Upper lobe of right lung (tissue), 1 donor: ENCODE measurements at regions not wholly inside any gene's neighbourhood (a gene's known extent, or its start where the extent isn't known, plus 50 kb on each side); places are given as distances from the start of the nearest gene placed in this dataset.

Experiments used
- ATAC-seq: fragments of 200-7000 bp; cut with Tn5 transposase; one replicate; pipeline ENCODE4 v1.9.1; 2020; ENCODE audit warnings: mild to moderate bottlenecking, moderate library complexity
- DNase-seq: peaks from one replicate; pipeline ENCODE4 v3.0.0-alpha.2; 2020
- H3K27ac ChIP-seq: fragments of 200-600 bp; one replicate; pipeline ENCODE4 v1.8.0; 2022
- H3K27me3 ChIP-seq: fragments of 200-600 bp; one replicate; pipeline ENCODE4 v1.8.0; 2022; ENCODE audit warnings: mild to moderate bottlenecking
- H3K36me3 ChIP-seq: fragments of 200-600 bp; one replicate; pipeline ENCODE4 v1.8.0; 2022
- H3K4me1 ChIP-seq: fragments of 200-600 bp; one replicate; pipeline ENCODE4 v1.8.0; 2022
- H3K4me3 ChIP-seq: fragments of 200-600 bp; one replicate; pipeline ENCODE4 v1.8.0; 2022; ENCODE audit warnings: mild to moderate bottlenecking
- H3K9me3 ChIP-seq: fragments of 200-600 bp; one replicate; pipeline ENCODE4 v1.8.0; 2022
- intact Hi-C: fragments of 100-400 bp; cut with DNase I; formaldehyde crosslinking; loops from one replicate; pipeline ENCODE4 v1.11.0; 2022
- TF ChIP-seq, protein P1 (sequence below): fragments of 200-600 bp; IDR thresholded peaks from one replicate; pipeline ENCODE4 v1.8.0; 2022; ENCODE audit warnings: antibody characterized with exemption
- donor health status: DM: no; HTN: yes; CAD: no; lungs with severe emphysema.

DNA sequence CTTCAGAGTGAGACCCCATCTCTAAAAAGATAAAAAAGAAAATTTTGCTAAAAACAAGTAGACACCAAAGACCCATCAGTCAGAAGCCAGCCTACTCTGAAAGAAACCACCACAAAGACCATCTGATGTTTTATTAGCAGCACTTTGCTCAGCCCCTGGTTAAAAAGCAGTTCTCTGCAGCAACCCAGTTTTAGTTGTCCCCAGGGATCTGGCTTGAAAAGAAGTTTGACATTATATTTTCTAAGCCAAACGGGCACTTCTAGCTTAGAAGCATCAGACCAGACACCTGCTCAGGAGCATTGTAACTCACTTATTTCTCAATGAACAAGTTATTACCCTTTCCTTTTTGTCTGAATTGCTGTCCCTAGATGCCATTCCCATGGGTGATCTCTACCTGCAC lies 164.2 kb upstream of the ETAA1 start:
- Histone ChIP-seq H3K27me3 (no peaks in the 10 kb centered on the region), H3K4me1 (no peaks in the 10 kb centered on the region), H3K4me3 (no peak overlapping the region), H3K36me3 (no peaks in the 10 kb centered on the region), H3K9me3 (no peaks in the 10 kb centered on the region), H3K27ac (no peak overlapping the region)
- DNase-seq (no peak), ATAC-seq (no peak)
- TF ChIP-seq, protein P1, sequence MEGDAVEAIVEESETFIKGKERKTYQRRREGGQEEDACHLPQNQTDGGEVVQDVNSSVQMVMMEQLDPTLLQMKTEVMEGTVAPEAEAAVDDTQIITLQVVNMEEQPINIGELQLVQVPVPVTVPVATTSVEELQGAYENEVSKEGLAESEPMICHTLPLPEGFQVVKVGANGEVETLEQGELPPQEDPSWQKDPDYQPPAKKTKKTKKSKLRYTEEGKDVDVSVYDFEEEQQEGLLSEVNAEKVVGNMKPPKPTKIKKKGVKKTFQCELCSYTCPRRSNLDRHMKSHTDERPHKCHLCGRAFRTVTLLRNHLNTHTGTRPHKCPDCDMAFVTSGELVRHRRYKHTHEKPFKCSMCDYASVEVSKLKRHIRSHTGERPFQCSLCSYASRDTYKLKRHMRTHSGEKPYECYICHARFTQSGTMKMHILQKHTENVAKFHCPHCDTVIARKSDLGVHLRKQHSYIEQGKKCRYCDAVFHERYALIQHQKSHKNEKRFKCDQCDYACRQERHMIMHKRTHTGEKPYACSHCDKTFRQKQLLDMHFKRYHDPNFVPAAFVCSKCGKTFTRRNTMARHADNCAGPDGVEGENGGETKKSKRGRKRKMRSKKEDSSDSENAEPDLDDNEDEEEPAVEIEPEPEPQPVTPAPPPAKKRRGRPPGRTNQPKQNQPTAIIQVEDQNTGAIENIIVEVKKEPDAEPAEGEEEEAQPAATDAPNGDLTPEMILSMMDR: no peak
- intact Hi-C loops: no loop called here

DNA sequence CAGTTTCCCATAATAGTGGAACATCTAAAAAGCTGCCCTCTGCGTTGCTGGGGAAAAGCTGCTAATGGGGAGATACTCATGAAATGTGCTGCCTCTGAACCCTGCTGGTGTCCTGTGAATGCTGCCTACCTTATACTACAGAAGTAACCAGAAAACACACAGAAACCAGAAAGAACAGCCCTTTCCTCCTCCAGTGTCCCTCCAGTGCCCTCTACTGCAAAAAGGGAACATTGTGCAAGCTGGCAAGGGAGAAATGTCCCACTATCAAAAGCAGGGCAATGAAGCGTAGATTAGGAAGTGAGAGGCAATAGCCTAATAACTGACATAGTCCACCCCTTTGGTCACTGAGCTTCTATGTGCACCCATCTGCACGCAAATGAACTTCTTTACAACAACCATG lies 162.7 kb upstream of the ETAA1 start:
- H3K9me3 ChIP-seq: no peaks in the 10 kb centered on the region
- ATAC-seq (peak; percentile 47), DNase-seq (no peak)

DNA sequence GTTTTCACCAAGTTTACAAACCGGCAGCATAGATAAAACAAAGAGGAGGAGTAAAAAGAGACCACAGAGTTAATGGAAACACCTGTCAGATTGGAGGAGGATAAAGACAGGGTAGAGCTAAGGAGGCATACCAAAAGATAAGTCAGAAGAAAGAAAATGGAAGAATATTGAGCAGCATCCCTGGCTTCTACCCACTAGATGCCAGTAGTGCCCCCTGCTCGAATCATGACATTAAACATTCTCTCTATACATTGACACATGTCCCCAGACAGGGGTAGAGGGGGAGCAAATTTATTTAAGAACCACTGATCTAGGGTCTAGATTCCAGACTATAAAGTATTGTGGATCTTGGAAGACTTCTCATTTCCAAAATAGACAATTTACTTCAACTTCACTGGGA lies 159.8 kb upstream of the ETAA1 start:
- ATAC-seq: no peak
- intact Hi-C loops: no loop called here

More for the DNA sequence above, 162.7 kb upstream of the ETAA1 start:
- Histone ChIP-seq H3K27ac (no peak overlapping the region), H3K27me3 (no peaks in the 10 kb centered on the region), H3K36me3 (no peaks in the 10 kb centered on the region), H3K4me1 (no peaks in the 10 kb centered on the region), H3K4me3 (no peak overlapping the region)
- intact Hi-C loops: no loop called here
- TF ChIP-seq, protein P1: peak; percentile 36

DNA sequence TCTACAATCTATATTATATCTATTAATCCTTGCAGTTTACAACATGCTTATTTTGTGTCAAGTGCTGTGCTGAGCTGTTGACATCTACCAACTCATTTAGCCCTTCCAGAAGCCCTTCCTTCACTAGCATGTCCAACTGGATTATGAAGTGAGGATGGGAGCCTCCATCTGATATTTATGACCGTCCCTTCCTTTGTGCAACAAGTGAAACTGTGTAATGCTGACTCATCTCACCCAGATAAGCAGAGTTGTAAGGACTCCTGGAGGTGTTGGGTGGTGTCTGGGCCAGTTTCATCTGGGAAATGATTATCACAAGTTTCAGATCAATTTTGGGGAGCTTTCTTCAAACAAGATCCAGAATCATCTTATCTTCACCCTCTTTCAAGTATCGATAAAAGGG lies 156.6 kb upstream of the ETAA1 start:
- Histone ChIP-seq H3K27me3 (no peaks in the 10 kb centered on the region), H3K9me3 (no peaks in the 10 kb centered on the region), H3K4me1 (no peaks in the 10 kb centered on the region), H3K36me3 (no peaks in the 10 kb centered on the region), H3K27ac (no peak overlapping the region), H3K4me3 (no peak overlapping the region)
- TF ChIP-seq, protein P1: no peak
- DNase-seq (no peak), ATAC-seq (no peak)
- intact Hi-C loops: no loop called here

More for the DNA sequence above, 159.8 kb upstream of the ETAA1 start:
- Histone ChIP-seq H3K9me3 (no peaks in the 10 kb centered on the region), H3K27me3 (no peaks in the 10 kb centered on the region), H3K27ac (no peak overlapping the region), H3K4me3 (no peak overlapping the region), H3K36me3 (no peaks in the 10 kb centered on the region), H3K4me1 (no peaks in the 10 kb centered on the region)
- TF ChIP-seq, protein P1: no peak
- no peak for DNase-seq

DNA sequence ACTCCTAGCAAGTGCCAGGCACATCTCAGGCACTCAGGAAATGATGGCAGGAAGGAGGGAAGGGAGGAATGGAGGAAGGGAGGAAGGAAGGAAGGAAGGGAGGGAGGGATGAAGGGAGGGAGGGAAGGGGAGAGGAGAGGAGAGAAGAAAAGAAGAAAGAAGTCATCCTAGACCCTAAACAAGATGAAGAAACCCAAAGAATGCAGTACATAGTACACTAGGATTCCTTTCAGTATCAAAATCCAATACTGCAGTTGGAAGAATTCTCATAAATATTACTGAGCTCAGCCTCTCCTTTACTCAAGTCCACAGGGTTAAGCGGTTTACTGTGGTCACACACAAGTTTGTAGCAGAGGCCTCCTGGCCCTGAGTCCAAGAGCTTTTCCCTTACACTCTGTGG lies 155.7 kb upstream of the ETAA1 start:
- ATAC-seq (no peak), DNase-seq (no peak)
- H3K4me1 ChIP-seq: no peaks in the 10 kb centered on the region
- no peak overlapping the region for H3K27ac ChIP-seq
- H3K9me3 ChIP-seq: no peaks in the 10 kb centered on the region
- intact Hi-C loops: no loop called here
- no peaks in the 10 kb centered on the region for H3K36me3 ChIP-seq
- TF ChIP-seq, protein P1: no peak
- no peaks in the 10 kb centered on the region for H3K27me3 ChIP-seq
- no peak overlapping the region for H3K4me3 ChIP-seq

DNA sequence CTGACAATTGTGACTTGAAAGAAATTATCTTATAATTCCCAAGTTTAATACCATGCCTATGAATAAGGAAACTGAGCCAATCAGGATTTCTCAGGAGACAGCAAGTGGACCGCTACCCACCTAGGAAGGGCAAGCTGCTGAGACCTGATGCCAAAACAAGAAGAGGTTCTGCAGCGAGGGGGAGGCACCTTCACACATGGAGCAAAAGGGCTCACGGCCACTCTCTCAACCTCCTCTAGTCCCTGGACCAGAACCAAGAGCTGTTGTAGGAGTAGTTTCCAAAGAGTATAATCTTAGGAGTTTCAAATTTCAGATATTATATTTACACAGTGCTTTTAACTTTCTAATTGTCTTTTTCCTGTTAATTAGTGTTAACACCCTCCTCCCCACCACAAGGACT lies 154.7 kb upstream of the ETAA1 start:
- no peaks in the 10 kb centered on the region for H3K4me1 ChIP-seq
- H3K4me3 ChIP-seq: no peak overlapping the region
- H3K36me3 ChIP-seq: no peaks in the 10 kb centered on the region
- no peak overlapping the region for H3K27ac ChIP-seq
- no peaks in the 10 kb centered on the region for H3K27me3 ChIP-seq
- TF ChIP-seq, protein P1: no peak
- H3K9me3 ChIP-seq: no peaks in the 10 kb centered on the region
- intact Hi-C loops: no loop called here
- DNase-seq (no peak), ATAC-seq (no peak)
